Breast epithelium (tissue), 3 donors: ENCODE measurements at regions not wholly inside any gene's neighbourhood (a gene's known extent, or its start where the extent isn't known, plus 50 kb on each side); places are given as distances from the start of the nearest gene placed in this dataset.
"Not testable (repeated sequence)": the region's sequence is repeated elsewhere in the genome, so short reads cannot be mapped to it uniquely, and the experiment has no call there.

Experiments
- POLR2A ChIP-seq: fragments of 450-650 bp; IDR thresholded peaks from one replicate; pipeline ENCODE4 v1.6.1; 2016; ENCODE audit warnings: antibody characterized with exemption, mild to moderate bottlenecking, moderate library complexity
- TF ChIP-seq, protein P1 (sequence below), 3 donors: fragments of 450-650 bp; IDR thresholded peaks; one replicate each; pipeline ENCODE4 v1.5.1; 2016 to 2017; ENCODE audit warnings: antibody characterized with exemption in 3 of 3, mild to moderate bottlenecking in 3 of 3, moderate library complexity in 3 of 3

DNA sequence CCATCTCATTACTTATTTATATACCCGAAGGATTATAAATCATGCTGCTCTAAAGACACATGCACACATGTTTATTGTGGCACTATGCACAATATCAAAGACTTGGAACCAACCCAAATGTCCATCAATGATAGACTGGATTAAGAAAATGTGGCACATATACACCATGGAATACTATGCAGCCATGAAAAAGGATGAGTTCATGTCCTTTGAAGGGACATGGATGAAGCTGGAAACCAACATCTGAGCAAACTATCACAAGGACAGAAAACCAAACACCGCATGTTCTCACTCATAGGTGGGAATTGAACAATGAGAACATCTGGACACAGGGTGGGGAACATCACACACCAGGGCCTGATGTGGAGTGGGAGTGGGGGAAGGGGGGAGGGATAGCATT is 645.0 kb upstream of the CDH10 start:
- TF ChIP-seq, protein P1, sequence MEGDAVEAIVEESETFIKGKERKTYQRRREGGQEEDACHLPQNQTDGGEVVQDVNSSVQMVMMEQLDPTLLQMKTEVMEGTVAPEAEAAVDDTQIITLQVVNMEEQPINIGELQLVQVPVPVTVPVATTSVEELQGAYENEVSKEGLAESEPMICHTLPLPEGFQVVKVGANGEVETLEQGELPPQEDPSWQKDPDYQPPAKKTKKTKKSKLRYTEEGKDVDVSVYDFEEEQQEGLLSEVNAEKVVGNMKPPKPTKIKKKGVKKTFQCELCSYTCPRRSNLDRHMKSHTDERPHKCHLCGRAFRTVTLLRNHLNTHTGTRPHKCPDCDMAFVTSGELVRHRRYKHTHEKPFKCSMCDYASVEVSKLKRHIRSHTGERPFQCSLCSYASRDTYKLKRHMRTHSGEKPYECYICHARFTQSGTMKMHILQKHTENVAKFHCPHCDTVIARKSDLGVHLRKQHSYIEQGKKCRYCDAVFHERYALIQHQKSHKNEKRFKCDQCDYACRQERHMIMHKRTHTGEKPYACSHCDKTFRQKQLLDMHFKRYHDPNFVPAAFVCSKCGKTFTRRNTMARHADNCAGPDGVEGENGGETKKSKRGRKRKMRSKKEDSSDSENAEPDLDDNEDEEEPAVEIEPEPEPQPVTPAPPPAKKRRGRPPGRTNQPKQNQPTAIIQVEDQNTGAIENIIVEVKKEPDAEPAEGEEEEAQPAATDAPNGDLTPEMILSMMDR (IDR thresholded peaks at IDR 0.05), result not testable (repeated sequence)
- not testable (repeated sequence) for TF ChIP-seq POLR2A
